ENCODE measurements at regions not wholly inside any gene's neighbourhood (a gene's known extent, or its start where the extent isn't known, plus 50 kb on each side); places are given as distances from the start of the nearest gene placed in this dataset.

GRCh38 chr20:4074877-4075455, 59.6 kb upstream of the RNF24 start:
- ChIA-PET POLR2A (no interaction called here), CTCF (interaction anchor here (0.7 to 5.2 kb wide), 4 partner anchors 10 to 187 kb away, joined by 3 to 65 read pairs (median 6); no protein-coding TSS in a partner anchor)
- Histone ChIP-seq H3K36me3 (ENCODE audit: control insufficient read depth in 2 of 2, insufficient read depth in 1 of 2, low read length in 2 of 2) (no peaks in the 10 kb centered on the region), H3K4me3 (ENCODE audit: low read depth, low read length) (no peak overlapping the region), H3K4me1 (ENCODE audit: control insufficient read depth, insufficient read depth, low read length) (no peaks in the 10 kb centered on the region), H3K9me3 (ENCODE audit: control insufficient read depth, insufficient read depth, low read depth, low read length) (no peaks in the 10 kb centered on the region), H3K27ac (ENCODE audit: extremely low read depth, low read depth, low read length) (no peak overlapping the region)
- TF ChIP-seq ZNF114 (tag by site-specific recombination; IDR thresholded peaks at IDR 0.05) (no peak), ZNF549 (tag by site-specific recombination; IDR thresholded peaks at IDR 0.05) (no peak), ZEB2 (tag by site-specific recombination; IDR thresholded peaks at IDR 0.05) (no peak), ZNF639 (tag by site-specific recombination; IDR thresholded peaks at IDR 0.05) (no peak), ZNF777 (tag by site-specific recombination; IDR thresholded peaks at IDR 0.05; ENCODE audit: borderline replicate concordance) (no peak), ZNF560 (tag by site-specific recombination; IDR thresholded peaks at IDR 0.05; ENCODE audit: borderline replicate concordance) (no peak), ZNF24 (tag by site-specific recombination; IDR thresholded peaks at IDR 0.05) (no peak), ZNF404 (tag by site-specific recombination; IDR thresholded peaks at IDR 0.05) (no peak), ZNF488 (tag by site-specific recombination; IDR thresholded peaks at IDR 0.05) (no peak), ZNF155 (tag by site-specific recombination; IDR thresholded peaks at IDR 0.05) (no peak), SP3 (tag by site-specific recombination; IDR thresholded peaks at IDR 0.05) (no peak), PRDM10 (tag by site-specific recombination; IDR thresholded peaks at IDR 0.05) (no peak), ZNF518A (tag by site-specific recombination; conservative IDR thresholded peaks at IDR 0.05; ENCODE audit: low read depth) (no peak), ZNF830 (tag by site-specific recombination; IDR thresholded peaks at IDR 0.05; ENCODE audit: low read depth) (no peak), RBAK (tag by site-specific recombination; IDR thresholded peaks at IDR 0.05) (no peak), BCL11B (tag by site-specific recombination; IDR thresholded peaks at IDR 0.05; ENCODE audit: low read depth) (no peak), ZNF747 (tag by site-specific recombination; IDR thresholded peaks at IDR 0.05) (no peak), CTCF (tag by site-specific recombination; IDR thresholded peaks at IDR 0.05) (no peak), ZBTB26 (tag by site-specific recombination; optimal IDR thresholded peaks at IDR 0.05) (no peak), ZNF366 (tag by site-specific recombination; conservative IDR thresholded peaks at IDR 0.05) (no peak)

Data from HEK293 (cell line).